T47D (cell line): ENCODE measurements at regions not wholly inside any gene's neighbourhood (a gene's known extent, or its start where the extent isn't known, plus 50 kb on each side); places are given as distances from the start of the nearest gene placed in this dataset.
A peak's percentile ranks its signal among the peaks of the same experiment; 100 is the strongest.

Source experiments
- DNase-seq, 2 experiments: peaks; one replicate each; pipeline versions ENCODE4 v3.0.0 to v3.0.0-alpha.2; 2011 to 2012; ENCODE audit warnings: low read depth in 1 of 2, low spot score in 1 of 2
- JUND ChIP-seq: IDR thresholded peaks from 2 replicates; pipeline ENCODE4 v1.6.1; 2012; ENCODE audit warnings: low read depth
- in situ Hi-C: cut with HindIII; loops from 2 replicates; pipeline ENCODE4 v1.10.0; 2016; ENCODE audit warnings: low sequenced_read_pairs, low pct_unique_long_range_greater_than_20kb

GRCh38 chr5:29845206-29845605, 1348.3 kb upstream of the CDH6 start:
- TF ChIP-seq JUND = no peak
- in situ Hi-C loops = no loop called here
- DNase-seq = no peak

GRCh38 chr5:29833394-29833793, 1360.1 kb upstream of the CDH6 start:
- in situ Hi-C loops = no loop called here
- DNase-seq = no peak
- no peak for TF ChIP-seq JUND

DNA sequence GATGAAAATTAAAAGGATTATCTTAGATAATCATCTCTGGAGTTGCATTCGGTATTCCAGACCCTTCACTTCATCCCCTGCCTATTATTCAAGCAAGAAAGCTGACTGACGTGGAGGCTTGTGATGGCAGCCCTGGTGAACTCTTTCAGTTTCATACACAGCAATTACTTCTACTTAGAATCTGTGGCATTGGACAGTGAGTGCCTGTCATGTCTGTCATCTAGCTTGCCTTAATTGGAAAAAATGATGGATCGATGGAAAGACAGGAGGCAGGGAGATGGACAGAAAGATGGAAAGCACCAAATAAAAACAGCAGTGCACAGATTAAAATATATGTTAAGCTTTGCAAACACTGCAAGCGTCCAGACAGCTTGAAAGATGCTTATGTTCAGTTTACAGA, 1371.0 kb upstream of the CDH6 start:
- no peak for TF ChIP-seq JUND
- peak in 1 of 2 experiments; percentile 9 for DNase-seq
- in situ Hi-C loops = no loop called here

DNA sequence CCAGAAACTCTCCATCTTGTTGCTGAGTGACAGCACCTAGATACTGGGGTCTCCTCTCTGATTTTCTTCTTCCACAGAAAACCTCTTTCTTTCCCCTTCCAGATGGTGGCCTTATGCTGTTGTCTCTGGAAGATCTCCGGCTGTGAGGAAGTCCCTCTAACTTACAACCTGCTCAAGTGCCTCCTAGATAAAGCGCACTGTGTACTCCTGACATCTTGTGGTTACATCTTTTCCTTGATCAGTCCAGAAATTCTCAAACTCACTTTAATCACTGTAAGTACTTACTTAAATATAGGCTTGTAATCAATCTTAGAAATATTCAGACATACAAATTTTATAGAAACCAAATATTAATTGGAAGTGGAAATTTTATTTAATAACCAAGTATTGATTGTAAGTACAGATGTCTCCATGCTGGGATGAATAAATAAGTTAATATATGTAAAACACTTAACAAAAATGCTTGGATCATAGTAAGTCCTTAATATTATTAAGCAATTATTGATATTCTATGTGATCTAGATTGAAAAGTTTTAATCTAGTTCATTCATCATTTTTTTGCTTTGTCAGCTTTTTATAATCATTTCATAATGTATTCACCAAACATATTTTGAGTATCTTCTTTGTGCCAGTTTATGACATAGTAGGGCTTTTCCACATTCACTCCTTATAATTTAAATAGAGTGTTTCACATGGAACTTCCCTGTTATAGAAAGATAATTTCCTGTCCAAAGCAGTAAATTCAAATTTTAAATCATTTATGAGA, 1381.4 kb upstream of the CDH6 start:
- DNase-seq = peak in 1 of 2 experiments; percentile 41
- in situ Hi-C loops = no loop called here
- no peak for TF ChIP-seq JUND

GRCh38 chr5:29805804-29806203, 1387.7 kb upstream of the CDH6 start:
- no peak for DNase-seq
- in situ Hi-C loops = no loop called here
- TF ChIP-seq JUND = no peak

GRCh38 chr5:29800752-29801151, 1392.7 kb upstream of the CDH6 start:
- no peak for DNase-seq
- in situ Hi-C loops = no loop called here
- no peak for TF ChIP-seq JUND

GRCh38 chr5:29796013-29796412, 1397.5 kb upstream of the CDH6 start:
- TF ChIP-seq JUND = no peak
- no peak for DNase-seq

DNA sequence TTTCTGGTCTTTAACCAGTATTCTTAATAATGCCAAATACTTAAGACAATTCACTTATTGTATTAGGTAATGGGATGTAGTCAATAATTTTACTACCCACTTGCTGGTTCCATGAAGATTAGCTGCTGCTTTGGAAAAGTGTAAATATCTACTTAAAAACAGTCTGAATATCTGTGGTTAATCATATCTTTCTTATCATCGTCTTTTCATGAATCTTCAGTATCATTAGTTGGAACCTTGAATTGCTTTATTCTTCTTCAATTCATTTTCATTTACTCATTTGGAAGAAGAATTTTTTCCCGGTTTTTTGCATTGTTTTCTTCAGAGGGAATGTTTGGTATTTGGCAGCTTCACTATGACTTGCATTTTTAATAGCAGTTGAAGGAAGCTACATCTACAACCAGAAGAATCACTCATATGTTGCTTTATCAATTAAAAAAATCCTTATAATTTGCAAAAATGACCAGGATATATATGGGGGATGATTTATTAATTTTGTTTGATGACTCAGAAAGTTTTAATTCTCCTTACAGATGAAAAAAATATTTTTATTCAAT, 1398.3 kb upstream of the CDH6 start:
- in situ Hi-C loops = no loop called here
- TF ChIP-seq JUND = no peak
- DNase-seq = no peak

More at GRCh38 chr5:29796013-29796412, 1397.5 kb upstream of the CDH6 start:
- in situ Hi-C loops = no loop called here

DNA sequence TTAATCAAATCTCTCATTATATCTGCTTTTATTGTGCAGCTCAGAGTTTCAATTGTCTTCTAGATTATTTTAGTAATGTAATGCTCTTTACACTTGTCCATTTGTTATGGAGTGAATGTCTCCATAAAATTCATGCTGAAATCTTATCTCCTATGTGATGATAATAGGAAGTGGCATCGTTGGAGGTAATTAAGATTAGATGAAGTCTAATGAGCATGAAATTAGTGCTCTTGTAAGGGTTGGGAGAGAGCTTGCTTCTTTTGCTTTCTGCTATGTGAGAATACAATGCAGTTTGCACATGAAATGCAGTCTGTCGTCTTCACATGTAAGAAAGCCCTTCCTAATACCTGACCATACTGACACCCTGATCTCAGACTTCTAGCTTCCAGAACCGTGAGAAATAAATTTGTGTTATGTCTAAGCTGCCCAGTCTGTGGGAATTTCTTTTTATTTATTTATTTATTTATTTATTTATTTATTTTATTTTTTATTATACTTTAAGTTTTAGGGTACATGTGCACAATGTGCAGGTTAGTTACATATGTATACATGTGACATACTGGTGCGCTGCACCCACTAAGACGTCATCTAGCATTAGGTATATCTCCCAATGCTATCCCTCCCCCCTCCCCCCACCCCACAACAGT, 1399.2 kb upstream of the CDH6 start:
- in situ Hi-C loops = no loop called here
- TF ChIP-seq JUND = no peak
- DNase-seq = no peak

GRCh38 chr5:29790281-29790680, 1403.2 kb upstream of the CDH6 start:
- no peak for TF ChIP-seq JUND
- no peak for DNase-seq
- in situ Hi-C loops = no loop called here

GRCh38 chr5:29780401-29780800, 1413.1 kb upstream of the CDH6 start:
- in situ Hi-C loops = no loop called here
- DNase-seq = no peak
- no peak for TF ChIP-seq JUND

GRCh38 chr5:29779141-29779540, 1414.3 kb upstream of the CDH6 start:
- no peak for TF ChIP-seq JUND
- no peak for DNase-seq
- in situ Hi-C loops = no loop called here

- TF ChIP-seq JUND = no peak
- no peak for DNase-seq
- in situ Hi-C loops = no loop called here
Observed at GRCh38 chr5:29777373-29777772, 1416.1 kb upstream of the CDH6 start.

- in situ Hi-C loops = no loop called here
- DNase-seq = no peak
- TF ChIP-seq JUND = no peak
Observed at GRCh38 chr5:29770936-29771335, 1422.5 kb upstream of the CDH6 start.
